ENCODE measurements at regions not wholly inside any gene's neighbourhood (a gene's known extent, or its start where the extent isn't known, plus 50 kb on each side); places are given as distances from the start of the nearest gene placed in this dataset.

DNA sequence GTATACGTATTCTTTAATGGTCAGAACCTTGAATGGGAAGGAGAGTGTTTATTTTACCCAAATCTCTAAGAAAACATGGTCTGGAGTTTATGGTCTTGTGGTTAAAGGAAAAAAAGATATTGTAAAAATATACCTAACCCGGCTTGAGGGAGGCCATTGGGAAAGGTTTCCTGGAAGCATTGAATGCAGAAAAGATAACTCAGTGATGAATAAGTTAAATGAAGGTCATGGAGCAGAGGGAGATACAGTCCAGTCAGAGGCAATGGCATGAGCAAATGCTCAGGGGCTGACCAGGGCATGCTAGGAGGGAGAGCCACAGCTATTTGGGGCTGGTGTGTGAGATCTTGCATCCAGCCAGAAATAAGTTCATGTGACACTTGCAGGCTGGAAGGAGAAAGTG is 430.4 kb upstream of the CDH5 start:
- no peak for DNase-seq

GRCh38 chr16:65934443-65934842 is 432.0 kb upstream of the CDH5 start:
- DNase-seq, result no peak

GRCh38 chr16:65933703-65934102 is 432.8 kb upstream of the CDH5 start:
- DNase-seq, result no peak

DNA sequence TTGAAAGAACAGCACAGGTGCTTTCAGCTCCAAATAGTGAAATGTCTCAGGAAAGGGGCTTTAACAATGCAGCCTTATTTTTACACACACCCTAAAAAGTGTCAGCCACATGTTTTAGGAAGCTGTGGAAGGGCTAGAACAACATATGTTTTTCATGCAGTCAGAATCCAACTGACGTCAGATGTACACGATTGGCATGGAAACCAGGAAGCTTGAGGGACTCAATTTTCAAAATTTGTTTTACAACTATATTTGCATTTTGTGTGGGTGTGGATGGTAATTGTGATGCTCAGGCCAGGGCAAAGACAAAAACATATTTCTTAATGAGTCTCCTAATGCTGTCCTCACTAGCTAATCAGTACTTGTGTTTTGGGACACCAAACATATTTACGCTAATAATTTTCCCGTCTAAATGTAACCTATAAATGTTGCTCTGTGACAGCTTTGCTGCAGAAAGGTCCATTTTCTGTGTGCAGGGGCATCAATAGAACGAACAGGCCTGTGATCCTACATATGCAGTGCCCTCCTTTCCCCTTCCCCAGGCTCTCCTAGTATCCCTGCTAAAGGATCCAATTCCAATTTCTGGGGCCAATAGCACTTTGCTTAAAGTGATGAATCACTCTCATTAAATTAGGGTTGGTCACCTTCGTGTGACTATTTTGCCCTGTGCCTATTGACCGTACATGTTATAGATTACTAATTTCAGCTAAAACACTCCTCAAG is 434.0 kb upstream of the CDH5 start:
- DNase-seq, result no peak

GRCh38 chr16:65922923-65923322 is 443.6 kb upstream of the CDH5 start:
- no peak for DNase-seq

DNA sequence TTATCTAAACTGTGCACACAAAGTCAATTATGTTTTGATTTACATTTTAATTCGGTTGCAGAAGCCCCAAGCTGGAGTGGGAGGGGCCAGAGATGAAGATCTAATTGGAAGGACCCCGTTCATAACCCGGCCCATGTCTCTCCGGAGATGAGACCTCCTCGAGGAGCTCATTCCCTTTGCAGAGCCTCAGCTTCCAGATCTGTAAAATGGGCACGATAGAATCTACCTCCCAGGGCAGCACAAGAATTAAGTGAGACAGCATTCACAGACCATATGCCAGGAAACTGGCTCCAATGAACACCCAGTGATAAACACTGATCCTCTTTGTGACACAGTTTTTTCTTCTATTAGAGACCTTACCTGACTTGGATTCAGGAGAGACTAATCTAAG is 446.5 kb upstream of the CDH5 start:
- no peak for DNase-seq

GRCh38 chr16:65919145-65919985 is 447.1 kb upstream of the CDH5 start:
- no peak for DNase-seq

DNA sequence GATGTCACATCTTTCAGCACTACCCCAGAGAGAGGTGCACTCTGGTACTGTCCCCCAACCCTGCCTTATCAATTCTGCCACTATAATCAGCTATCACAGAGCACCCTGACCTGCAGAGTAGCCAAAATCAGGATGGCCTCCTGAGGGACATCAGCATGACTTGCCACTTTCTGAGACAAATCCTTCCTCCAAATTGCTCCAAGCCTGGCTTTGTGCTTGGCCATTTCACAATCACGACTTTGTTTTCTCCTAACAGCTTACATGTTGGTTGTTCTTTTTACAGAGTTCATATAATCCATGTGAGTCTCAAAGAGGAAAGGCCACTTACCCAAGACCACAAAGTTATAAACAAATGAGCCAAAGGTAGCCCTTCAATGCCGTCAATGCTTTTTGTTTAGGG is 449.0 kb upstream of the CDH5 start:
- no peak for DNase-seq

- no peak for DNase-seq
Observed at GRCh38 chr16:65916995-65917394, 449.5 kb upstream of the CDH5 start.

GRCh38 chr16:65910291-65910690 is 456.2 kb upstream of the CDH5 start:
- no peak for DNase-seq

GRCh38 chr16:65909310-65910050 is 457.0 kb upstream of the CDH5 start:
- DNase-seq, result no peak

DNA sequence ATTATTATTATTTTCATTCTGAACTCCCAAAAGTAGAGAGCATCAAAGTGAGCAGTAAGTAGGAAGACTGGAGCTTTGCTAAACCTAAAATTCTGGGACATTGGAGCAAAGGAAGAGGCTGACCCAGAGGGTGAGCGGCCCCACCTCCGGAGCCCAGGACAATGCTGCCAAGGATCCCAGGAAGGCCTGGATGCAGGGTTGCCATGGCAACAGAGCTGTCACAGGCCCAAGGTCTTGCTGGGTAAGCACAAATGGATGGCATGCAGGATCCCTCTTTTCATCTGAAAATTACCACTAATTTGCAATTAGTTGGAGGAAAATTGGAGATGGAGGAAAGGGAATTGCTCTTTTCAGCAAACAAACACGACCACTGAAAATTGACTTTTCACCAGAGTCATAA is 457.9 kb upstream of the CDH5 start:
- DNase-seq, result no peak

DNA sequence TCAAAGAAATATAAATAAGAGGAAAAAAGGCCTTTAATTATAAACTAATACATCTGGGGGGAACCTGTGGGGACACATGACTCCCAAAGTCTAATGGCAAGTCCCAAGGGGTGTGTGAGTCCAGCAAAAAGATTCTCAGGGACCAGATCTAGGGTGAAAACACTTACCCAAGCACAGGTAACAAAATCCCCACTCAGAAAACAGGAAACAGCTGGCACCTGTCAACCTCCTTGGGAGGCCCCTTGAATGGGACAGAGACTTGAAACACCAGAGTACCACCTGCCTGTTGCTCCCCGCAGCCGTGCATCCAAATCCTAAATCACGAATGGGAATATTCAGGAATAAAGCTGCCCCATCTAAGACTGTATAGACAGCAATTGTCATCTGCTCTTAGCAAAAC is 461.2 kb upstream of the CDH5 start:
- no peak for DNase-seq

GRCh38 chr16:65896448-65897153 is 469.9 kb upstream of the CDH5 start:
- no peak for DNase-seq

DNA sequence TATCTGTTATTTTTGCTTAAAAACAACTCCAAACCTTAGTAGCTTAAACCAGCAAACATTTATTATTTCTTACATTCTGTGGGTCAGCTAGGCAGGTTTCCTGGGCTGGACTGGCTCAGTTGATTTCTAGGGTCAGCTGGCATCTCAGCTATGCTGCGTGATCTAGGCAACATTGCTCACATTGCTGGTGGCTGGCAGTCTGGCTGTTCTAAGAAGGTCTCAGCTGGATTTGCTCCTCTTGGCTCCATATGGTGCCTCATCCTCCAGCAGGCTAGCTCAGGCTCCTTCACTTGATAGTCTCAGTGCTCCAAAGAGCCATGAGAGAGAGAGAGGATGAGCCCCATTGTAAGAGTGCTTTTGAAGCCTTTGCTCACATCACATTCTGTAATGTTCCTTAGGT is 470.6 kb upstream of the CDH5 start:
- DNase-seq, result no peak

- no peak for DNase-seq
Observed at GRCh38 chr16:65895486-65895885, 471.0 kb upstream of the CDH5 start.

GRCh38 chr16:65890203-65890602 is 476.3 kb upstream of the CDH5 start:
- no peak for DNase-seq

DNA sequence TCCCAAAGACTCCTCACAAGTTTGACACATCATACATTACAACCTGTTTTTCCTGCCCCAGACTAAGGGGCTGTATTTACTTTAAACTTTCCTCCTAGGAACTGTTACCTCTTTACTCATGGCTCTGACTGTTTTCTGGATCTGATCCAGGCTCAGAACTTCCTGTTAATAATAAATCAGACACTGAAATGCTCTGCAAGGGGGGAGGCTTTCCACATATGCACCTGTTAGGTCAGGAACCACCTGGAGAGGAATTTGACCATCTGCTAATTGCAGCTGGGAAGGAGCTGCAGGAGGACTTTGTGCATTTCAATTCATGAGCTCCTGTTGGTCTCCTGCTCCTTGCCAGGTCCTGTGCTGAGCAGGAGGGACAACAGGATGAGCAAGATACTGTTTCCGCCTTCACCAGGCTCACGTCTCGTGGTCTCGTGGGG is 476.9 kb upstream of the CDH5 start:
- no peak for DNase-seq

DNA sequence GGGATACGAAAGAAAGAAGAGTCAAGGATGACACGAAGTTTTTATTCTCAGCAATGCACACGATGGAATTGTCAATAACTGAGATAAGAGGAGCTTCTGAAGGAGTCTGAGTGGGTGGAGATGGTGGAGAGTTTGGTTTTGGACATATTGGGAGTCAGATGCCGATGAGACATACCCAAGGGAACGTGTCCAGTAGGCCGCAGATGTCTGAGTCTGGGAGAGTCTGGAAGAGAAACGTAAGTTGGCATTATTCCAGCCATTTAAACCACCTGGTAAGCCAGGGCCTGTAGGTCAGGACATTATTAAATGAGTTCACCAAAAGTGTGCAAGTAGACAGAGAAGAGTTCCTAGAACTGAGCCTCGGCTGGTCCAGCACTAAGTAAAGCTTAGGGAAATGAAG is 478.3 kb upstream of the CDH5 start:
- no peak for DNase-seq

DNA sequence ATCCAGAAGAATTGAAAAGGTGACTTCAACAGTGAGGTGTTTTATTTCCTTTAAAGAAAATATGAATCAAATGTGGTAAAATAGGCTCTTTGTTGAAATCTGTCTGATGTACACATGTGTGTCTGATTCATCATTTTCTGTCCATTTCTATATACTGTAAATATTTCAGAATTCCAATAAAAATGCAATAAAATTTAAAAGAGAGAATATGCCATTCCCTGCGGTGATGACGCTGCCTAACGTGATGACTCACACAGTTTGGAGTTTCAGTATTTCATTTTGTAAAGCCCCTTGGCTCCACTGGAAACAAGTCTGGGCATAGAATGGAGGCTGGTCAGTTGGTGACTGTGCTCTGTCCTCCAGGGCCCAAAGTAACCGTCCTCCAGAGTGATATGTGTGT is 482.5 kb upstream of the CDH5 start:
- no peak for DNase-seq

- no peak for DNase-seq
Observed at GRCh38 chr16:65878347-65878746, 488.1 kb upstream of the CDH5 start.

DNA sequence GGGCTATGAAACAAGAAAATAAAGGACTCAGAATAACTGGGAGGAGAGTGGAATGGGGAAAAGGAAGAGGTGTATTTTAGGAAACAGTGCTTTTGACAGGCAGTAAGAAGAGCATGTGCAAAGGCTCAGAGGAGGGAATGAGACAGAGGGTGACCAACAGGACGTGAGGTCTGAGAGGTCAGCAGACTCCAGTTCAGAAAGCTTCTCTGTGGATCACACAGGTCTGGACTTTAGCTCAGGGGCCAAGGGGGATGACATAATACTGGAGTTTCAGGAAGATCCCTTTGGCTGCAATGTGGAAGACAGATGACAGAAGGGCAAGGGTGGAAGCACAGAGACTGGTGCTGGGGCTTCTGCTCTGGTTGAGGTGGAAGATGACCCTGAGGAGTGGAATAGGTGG is 489.9 kb upstream of the CDH5 start:
- no peak for DNase-seq

DNA sequence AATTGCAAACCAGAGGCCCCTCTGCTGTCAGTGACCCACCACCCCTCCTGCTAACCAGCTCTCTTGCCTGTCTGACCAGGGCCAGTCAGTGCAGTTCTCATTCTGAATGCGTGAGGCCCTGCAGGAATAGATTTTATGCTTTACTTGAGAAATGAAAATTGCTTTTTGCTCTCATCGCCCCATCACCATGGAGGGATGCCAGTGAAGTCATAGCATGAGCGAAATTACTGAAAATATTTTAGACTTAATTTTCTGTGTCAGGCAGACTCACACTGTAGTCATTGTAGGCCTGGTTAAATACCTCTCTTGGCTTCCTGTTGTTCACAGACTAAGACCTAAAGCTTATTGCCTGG is 490.5 kb upstream of the CDH5 start:
- DNase-seq, result no peak
